HG03342 (cell line): ENCODE measurements at regions not wholly inside any gene's neighbourhood (a gene's known extent, or its start where the extent isn't known, plus 50 kb on each side); places are given as distances from the start of the nearest gene placed in this dataset.

ENCODE experiments used
- ATAC-seq: cut with Tn5 transposase; IDR thresholded peaks from one replicate; pipeline ENCODE4 v1.9.1; 2021; ENCODE audit warnings: mild to moderate bottlenecking, moderate library complexity; ENCODE audit not compliant: unreplicated experiment

DNA sequence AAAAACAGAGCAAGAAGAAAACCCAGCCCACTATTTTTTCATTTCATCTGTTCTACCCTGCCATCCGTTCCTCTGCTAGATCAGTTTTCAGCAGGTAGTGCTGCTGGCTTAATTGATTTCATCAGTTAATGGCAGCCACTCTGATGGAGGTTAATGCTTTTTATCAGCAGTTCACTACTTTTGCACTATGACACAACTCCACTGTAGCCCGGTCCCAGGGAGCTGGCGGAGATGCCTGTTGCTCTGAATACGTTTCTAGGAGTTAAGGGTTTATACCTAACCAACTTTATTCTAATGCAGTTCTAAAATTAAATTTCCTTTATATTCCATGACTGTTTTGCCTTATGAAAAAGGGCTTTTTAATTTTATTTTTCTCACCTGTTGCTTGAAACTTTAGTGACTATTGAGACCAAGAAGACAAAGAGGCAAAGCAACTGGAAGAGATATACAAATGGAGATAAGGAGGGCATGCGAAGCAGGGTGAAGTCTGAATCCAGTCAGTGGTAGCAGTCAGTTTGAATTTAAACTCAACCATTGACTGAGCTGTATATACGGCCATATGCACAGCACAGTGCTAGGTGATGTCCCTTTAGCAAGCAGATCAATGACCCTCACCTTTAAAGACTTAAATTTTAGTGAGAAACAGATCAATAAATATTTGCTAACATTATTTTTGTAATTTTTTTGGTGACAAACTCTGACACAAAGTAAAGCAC is 477.9 kb downstream of the LMO4 start:
- no peak for ATAC-seq

DNA sequence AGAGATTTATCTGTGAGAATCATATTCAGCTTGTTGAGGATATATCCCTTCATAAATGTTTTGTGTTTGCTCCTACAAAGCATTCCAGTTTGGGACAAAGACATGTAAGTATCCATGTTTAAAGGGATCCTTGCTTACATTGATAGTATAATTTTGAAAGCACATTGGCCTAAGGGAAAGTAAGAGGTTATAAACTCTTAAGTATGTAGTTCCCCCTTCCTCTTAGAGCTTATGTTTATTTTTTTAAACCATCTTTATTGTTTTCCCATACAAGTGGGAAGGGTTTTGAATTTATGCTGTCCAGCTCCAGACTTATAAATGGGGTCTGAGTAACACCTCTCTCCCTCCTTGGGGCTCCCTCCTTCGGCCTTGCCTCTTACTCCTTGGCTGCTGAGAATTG is 481.5 kb downstream of the LMO4 start:
- ATAC-seq, result no peak

DNA sequence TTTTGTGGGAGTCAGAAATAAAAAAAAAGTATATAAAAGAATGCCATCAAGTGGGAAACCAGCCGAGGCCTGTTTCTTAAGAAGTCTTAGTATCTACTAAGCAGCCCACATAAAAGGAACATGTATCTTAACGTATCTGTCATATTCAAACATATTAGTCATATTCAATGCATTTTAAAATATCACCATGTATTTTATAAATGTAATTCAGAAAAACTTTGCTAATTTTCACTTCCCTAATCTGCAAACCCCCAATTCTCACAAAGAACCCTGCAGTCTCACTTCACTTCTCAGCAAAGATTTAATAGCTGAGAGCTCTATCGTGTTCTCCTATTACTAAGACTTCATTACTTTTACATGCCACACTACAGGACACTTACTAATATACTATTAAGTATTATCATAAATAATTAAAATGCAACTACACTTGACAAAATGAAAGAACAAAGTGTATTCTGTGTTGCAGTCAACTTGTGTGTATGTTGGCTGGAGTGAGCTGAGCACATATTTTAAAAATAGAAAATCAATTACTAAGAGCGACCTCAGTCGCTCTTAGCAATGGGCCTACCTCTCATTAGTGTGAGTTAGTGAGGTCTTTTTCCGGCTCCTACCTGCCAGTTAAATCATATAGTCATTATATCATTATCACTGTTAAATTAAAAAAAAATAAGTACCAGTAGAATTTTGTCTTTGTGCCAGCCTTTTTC is 484.3 kb downstream of the LMO4 start:
- peak; percentile 84 for ATAC-seq

DNA sequence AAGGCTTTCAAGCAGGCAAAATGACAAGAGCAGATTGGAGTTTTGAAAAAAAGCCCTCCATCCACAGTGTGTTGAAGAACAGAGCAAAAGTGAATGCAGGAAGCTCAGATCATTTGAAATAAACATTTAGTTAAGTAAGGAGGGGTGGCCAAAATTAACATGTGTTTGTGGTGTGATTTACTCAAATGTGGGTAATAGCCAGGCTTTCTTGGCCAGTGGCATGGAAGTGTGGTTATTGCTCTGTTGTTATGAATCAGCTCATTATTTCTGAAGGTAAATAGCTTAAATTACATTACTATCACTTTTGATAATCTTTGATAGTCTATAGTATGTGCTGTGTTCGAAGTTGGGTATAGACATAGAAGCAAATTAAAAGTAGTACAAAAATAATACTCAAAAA is 485.9 kb downstream of the LMO4 start:
- no peak for ATAC-seq

DNA sequence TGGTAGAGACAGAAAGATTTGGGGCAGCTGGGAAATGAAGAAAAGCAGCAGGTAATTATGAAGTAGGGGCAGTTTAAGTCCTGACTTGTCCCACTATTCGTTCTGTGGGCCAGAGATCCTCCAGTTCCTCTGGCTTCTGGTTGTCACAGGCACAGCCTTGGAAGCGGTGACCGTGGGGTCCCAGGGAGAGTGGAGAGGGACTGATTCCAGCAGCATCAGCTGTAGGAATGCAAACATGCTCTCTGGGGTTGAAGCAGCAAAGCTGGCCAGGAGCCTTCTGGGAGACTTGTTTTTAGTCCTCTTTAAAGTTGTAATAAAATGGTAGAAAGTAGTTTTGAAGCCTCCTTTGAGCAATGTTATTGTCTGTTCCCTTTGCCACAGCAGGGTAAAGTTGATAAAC is 488.0 kb downstream of the LMO4 start:
- ATAC-seq, result no peak

DNA sequence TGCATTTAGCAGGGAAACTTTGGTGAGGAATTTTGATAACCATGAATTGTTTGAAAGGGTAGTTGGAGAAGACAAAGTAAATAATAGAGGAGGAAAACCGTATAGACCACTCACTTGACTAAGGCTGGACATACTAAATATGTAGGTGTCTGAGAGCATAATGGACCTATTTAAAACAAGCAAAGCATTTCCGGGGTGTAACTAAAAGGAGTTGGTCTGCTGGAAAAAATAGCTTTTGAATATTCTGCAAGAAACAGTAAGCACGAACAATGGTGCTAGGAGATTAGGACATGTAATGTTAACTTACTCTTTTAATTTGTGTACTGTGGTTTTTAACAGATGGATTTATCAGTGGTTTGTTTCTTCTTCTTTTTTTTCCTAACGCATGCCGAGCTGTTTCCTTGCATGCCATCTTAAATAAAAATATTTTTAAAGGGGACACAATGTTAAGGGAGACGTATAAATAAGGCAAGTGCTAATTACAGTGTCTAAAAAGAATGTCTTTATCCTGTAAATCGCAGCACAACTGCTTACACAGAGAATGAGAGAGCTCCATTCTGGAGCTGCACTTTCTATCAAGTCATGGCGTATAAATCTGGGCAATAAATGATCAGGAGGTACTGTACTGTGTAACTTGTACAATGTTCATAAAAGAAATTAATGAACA is 492.1 kb downstream of the LMO4 start:
- ATAC-seq, result no peak

DNA sequence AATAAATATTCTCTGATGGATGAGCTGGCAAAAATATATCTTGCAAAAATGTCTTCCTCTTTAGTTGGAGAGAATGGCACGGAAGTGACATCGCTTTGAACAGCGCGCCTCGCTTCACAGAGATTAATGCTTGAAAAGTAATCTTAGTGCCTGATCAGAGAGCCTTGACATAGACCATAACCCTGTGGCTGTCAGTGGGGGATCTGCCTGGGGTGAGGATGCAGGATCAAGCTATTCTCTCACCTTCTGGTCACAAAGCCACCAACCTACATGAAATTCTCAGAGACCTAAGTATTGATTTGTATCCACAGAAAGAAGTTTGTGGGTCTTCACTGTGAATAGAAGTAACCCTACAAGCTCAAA is 492.6 kb downstream of the LMO4 start:
- ATAC-seq, result no peak

DNA sequence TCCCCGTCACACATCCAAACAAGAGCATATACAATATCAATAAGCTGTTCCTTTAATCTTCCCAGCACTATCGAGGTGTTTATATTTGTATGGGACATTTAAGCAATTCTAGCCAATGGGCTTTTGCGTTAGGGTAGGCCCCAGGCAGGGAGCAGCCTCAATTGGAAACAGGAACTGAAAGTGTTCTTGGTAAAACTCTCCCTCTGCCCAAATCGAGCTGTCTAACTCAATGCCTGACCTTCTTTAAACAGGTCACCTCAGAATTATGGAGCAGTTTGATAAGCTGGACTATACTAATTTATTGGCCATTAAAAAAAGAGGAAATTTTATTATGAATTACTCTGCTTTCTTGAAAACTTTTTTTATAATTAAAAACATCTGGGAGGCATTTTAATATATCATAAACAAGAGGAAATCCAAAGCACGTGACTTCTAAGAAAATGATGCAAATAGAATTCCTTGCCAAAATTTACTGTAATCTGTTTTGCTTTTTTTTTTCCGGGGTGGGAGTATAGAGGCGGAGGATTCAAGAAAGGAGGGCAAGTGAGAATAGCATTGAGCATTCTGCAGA is 498.1 kb downstream of the LMO4 start:
- ATAC-seq, result peak; percentile 92

DNA sequence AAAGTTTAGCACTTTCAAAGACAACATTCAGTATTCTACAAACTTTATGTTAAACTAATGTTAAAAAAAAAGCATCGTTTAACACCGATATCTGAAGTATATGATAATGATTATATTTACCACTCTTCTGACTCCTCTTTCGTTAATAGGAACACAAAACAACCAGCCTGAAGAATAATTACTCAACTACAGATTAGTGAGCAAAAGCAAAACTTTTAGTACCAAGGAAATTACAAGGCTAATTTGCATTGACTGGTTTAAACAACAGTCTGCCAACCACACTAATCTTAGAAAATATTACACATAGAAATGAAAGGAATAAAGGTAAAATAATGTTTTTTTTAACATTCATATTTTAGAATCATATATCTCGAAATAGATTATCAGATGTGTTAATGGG is 500.7 kb downstream of the LMO4 start:
- ATAC-seq, result no peak

DNA sequence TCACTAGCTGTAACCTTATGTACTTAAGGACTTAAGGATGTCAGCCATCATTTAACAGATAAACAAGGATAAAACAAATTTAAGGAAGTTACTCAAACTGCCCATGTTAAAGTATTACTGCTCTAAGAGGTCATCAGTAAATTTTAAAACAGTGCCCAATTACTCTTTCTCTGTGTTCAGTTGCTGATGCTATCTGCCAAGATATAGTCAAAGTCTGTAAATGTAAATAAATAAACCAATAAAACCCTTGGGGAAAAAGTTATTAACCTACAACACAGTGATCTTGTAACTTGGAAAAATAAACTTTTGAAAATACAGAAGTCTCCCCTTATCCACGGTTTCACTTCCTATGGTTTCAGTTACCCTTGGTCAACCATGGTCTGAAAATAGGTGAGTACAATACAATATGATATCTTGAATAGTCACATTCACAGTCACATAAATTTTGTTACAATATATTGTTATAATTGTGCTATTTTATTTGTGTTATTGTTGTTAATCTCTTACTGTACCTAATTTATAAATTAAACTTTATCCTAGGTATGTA is 501.8 kb downstream of the LMO4 start:
- ATAC-seq, result no peak

DNA sequence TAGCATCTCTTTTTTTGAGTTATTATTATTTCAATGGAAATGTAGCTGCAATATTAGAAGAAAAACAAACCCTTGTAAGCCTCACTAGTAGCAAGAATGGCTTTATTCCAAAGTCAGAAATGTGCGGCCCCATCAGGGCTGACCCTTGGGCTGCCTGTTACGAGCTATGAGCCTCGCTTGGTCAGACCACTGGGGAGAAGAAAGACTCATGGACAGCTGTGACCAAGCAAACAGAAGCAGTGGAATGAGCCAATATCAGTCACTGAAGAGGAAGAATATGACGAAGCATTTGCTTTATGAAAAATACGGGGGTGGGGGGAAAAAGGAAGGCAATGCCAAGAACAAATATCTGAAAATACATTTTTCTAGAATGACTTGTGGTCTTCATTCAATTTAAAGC is 504.5 kb downstream of the LMO4 start:
- no peak for ATAC-seq

DNA sequence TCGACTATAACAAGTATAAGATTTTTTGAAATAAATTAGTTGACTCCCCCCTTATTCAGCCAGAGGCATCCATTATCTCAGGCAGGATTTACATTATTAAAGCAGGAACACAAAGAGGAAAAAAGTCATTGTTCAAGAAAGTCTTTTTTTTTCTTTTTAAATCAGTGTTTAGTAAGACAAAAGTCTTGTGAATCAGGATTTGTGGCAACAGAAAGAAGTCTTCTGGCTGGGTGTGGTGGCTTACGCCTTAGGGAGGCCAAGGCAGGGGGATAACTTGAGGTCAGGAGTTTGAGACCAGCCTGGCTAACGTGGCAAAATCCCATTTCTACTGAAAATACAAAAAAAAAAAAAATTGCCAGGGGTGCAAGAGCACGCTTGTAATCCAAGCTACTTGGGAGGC is 505.5 kb downstream of the LMO4 start:
- no peak for ATAC-seq

DNA sequence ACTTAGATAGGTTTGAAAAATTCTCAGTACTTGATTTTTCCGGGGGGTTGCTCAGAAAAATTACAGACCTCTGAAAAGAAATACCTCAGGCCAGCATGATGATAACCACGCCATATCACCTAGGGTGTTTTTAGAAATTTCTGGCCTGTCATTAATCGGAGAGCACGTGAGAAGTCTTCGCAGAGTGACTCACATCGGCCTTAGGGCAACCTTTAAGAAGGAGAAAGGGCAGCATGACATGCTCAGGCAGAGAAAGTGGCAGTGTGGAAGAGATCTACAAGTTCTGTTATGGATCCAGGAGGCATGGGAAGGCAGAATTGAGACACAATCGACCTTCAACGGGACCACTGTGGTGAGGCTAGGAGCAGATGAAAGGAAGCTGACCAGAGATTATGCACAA is 506.3 kb downstream of the LMO4 start:
- no peak for ATAC-seq

DNA sequence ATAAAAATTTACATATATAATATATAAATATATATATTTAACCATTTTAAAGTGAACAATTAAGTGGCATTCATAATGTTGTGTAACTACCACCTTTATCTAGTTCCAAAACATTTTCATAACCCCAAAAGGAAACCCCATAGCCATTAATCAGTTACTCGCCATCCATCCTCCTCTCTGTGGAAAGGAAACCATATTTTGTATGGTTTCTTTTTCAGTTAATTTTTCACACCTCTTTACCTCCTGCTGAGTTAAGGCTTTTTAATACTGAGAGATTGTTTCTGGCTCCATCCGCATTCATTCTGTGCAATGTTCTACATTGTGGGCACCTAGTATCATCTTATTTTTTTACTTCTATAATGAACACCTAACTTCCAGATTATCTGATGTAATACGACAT is 512.1 kb downstream of the LMO4 start:
- ATAC-seq, result peak; percentile 85

DNA sequence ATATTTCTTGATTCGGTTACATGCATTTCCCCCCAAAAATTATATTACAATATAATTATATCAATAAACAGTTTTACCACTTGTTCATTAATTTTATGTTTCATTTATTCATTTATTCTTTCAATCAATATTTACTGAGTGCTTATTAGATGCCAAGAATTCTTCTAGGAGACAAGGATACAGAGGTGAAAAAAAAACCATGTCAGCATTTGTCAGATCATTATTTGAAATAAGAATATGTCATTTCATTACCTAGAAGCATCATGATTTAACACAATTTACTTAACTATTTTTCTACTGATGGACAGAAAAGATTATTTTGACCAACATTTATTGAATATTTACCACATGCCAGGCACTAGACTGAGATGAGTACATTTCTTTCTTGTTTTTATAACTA is 512.7 kb downstream of the LMO4 start:
- ATAC-seq, result no peak

DNA sequence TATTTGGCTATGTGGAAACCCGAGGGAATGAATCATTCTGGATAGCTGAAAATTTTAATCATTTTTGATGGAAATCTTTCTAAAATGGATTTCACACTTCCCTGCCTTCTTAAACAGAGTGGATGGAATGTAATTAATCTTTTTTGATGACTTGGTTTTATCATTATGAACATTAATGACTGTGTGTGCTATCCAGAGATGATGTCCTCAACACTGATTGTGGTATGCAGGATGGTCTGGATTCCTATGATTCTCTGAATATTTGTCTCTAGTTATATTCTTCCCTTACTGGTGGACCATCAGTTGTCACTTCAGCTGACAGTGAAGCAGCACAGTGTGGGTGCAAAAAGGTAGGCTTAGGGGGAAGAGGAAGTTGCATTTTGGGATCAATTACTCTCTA is 513.5 kb downstream of the LMO4 start:
- no peak for ATAC-seq

DNA sequence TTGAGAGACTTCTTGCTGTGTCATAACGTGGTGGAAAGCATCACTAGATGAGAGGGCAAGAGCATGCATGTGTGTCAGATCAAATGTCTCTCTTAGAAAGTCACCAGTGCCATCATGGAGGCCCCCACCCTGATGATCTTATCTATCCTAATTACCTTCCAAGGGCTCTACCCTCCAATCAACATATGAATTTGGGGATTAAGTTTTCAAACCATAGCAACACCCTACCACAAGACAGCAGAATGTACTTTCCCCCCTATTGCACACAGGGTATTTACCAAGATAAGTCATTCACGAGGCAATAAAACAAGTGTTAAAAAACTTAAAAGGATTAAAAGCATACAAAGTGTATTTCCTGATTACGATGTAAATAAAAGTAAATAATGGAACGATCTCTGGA is 515.6 kb downstream of the LMO4 start:
- no peak for ATAC-seq

DNA sequence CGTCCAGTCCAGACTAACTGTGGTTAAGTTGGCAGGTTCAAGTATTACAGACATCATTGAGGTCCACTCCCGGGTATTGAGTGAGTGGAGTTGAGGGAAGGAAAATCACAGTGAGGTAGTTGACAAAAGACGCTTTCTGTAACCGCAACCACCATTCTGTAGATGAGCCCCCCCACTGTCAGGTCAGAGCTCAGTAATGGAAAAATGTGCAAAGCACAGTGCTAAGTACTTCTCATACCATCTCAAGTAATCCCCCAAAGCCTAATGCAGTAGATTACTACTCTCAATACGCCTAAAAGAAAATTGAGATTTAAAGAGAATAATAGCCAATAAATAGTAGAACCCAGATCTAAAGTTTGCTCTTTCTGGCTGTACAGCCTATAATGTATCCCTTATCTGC is 522.8 kb downstream of the LMO4 start:
- ATAC-seq, result no peak

DNA sequence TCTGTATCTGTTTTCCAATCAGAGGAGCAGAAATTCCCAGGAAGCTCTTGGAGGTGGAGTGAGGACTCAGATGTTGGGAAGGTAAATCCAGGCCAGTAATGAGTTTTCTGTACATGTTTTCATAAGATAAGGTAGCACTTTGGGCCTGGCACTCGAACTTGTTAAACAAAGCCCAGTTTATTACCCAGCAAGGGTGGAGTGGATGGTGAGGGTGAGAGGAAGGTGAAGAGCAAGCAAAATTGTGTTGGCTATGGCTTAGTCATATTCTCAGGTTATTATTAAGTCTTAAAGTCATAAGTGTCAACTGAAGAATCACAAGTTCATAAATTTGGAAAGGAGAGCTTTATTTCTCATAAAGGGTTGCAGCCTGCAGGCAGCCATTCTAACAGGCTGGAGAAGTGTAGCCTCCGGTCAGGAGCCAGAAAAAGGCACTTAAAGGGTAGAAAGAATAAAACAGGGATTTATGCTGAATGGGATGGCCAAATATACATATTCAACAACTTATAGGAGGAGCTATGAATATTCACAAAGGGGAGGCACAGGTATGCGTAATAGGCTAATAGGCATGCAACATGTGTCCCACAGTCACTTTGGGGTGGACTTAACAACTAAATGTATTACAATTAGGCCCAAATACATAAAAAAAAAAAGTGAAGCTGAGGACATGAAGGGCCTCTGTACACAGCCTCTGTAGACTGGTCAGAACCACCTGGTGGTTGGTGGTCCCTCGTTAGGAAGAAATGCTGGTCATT is 523.9 kb downstream of the LMO4 start:
- no peak for ATAC-seq

DNA sequence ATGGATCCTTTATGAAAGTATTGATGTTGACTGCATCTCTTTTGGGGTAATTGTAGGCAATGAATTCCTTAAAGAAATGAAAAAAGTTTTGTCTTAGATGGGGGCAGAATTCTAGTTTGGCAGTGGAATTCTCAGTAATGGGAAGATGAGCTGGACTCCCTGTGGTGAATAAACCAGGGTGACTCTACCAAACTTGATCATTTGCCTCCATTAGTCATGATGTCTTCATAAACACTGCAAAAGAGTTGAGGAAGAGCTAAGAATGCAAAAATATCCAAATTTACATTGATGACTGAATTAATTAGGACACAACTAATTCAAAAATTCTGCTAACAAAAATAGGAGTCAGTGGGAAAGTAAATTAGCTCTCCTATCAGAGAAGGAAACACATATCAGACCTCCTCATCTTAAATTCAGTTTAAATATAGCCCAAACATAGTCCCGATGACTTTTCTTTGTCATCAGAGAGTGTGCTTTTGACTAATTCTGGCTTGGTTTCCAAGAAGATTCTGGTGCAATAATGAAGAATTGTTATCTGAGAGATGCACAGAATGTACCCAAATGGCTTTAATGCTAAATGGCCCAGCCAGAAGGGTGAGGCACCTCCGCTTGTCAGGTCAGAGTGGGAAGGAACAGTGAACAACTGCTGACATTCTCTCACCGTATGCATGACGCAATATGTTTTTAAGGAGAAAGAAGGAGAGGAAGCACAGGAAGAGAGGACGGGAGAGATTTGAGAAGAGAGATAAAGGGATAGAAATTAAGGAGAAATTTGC is 525.1 kb downstream of the LMO4 start:
- no peak for ATAC-seq
